Activated T-helper 17 cell treated with anti-CD3 and anti-CD28 coated beads, Interleukin-2, amount 50 U/mL, for 72 hours (primary cell): ENCODE measurements at regions not wholly inside any gene's neighbourhood (a gene's known extent, or its start where the extent isn't known, plus 50 kb on each side); places are given as distances from the start of the nearest gene placed in this dataset.
"Not testable (repeated sequence)": the region's sequence is repeated elsewhere in the genome, so short reads cannot be mapped to it uniquely, and the experiment has no call there.

Source experiments
- ATAC-seq: fragments of 150-1000 bp; cut with Tn5 transposase; replicated peaks from 2 replicates; pipeline ENCODE4 v1.10.0; 2021; ENCODE audit warnings: mild to moderate bottlenecking, moderate library complexity
- H3K27ac Mint-ChIP-seq: one replicate; pipeline ENCODE4 v1.8.0; 2022; ENCODE audit warnings: mixed read lengths
- H3K27me3 Mint-ChIP-seq: one replicate; pipeline ENCODE4 v1.8.0; 2022; ENCODE audit warnings: mixed read lengths
- H3K36me3 Mint-ChIP-seq: one replicate; pipeline ENCODE4 v1.8.0; 2022; ENCODE audit warnings: low read depth, mild to moderate bottlenecking, mixed read lengths
- H3K4me1 Mint-ChIP-seq: one replicate; pipeline ENCODE4 v1.8.0; 2022; ENCODE audit warnings: mixed read lengths
- H3K4me3 Mint-ChIP-seq: one replicate; pipeline ENCODE4 v1.8.0; 2022; ENCODE audit warnings: mild to moderate bottlenecking, mixed read lengths
- H3K9me3 Mint-ChIP-seq: one replicate; pipeline ENCODE4 v1.8.0; 2022; ENCODE audit warnings: mixed read lengths

- Mint-ChIP-seq H3K9me3 (no peaks in the 10 kb centered on the region), H3K27ac (no peak overlapping the region), H3K4me3 (no peak overlapping the region)
Observed at GRCh38 chr2:236644067-236644466, 74.4 kb downstream of the ACKR3 start.

DNA sequence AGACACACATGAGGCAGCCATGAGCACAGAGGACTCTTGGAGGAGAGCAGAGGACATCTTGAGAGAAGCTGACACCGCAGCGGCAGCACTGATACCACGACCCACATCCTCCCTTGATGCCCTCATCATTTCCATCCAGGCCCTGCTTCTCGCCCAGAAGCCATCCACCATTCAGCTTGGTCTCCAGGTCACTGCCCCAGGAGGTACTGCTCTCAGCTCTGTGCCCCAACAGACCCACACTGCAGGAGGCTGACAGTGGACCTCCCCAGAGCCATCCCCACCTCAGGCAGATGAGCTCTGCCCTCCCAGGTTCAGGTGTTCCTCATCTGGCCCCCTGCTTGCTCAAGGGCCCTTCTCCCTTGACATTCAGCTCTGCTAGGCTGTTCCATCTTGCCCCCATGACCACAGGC lies 74.9 kb downstream of the ACKR3 start:
- Mint-ChIP-seq H3K27ac (no peak overlapping the region), H3K4me1 (no peaks in the 10 kb centered on the region)
- no peak for ATAC-seq

More at GRCh38 chr2:236644067-236644466, 74.4 kb downstream of the ACKR3 start:
- Mint-ChIP-seq H3K27me3 (peaks cover 11% of the 10 kb centered on the region), H3K4me1 (no peaks in the 10 kb centered on the region), H3K36me3 (no peaks in the 10 kb centered on the region)
- no peak for ATAC-seq

DNA sequence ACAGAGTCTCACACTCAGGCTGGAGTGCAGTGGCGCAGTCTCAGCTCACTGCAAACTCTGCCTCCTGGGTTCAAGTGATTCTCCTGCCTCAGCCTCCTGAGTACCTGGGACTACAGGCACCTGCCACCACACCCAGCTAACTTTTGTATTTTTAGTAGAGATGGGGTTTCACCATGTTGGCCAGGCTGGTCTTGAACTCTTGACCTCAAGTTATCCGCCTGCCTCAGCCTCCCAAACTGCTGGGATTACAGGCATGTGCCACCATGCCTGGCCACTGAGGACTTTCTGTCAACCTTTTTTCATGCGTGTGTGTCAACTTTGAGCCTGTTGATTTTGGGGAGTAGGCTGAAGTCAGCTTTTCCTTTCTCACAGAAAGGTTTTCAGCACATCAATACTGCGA lies 75.5 kb downstream of the ACKR3 start:
- H3K9me3 Mint-ChIP-seq, ATAC-seq, H3K36me3 Mint-ChIP-seq, H3K4me3 Mint-ChIP-seq, H3K27ac Mint-ChIP-seq, H3K4me1 Mint-ChIP-seq: not testable (repeated sequence)
- H3K27me3 Mint-ChIP-seq: peaks cover 16% of the 10 kb centered on the region

More for the DNA sequence above, 74.9 kb downstream of the ACKR3 start:
- no peak overlapping the region for H3K4me3 Mint-ChIP-seq
- H3K27me3 Mint-ChIP-seq: peaks cover 11% of the 10 kb centered on the region
- no peaks in the 10 kb centered on the region for H3K9me3 Mint-ChIP-seq
- no peaks in the 10 kb centered on the region for H3K36me3 Mint-ChIP-seq

DNA sequence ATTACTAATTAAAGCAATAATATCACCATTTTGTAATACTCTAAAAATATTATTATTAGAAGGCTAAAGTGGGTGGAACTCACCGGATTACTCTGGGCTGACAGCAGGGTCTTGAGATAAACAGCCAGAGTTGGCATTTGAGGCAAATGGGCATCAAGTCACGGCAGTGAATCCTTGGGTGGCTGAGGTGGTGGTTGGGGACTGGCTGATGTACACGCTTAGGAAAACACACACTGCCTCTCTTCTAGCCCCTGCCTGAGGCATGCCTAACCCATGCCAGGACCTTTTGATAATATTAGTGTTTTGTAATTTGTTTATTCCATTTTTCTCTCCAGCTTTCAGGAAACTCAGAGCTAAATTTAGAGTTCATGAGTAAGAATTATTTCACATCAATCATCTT lies 76.8 kb downstream of the ACKR3 start:
- Mint-ChIP-seq H3K4me3 (no peak overlapping the region), H3K9me3 (no peaks in the 10 kb centered on the region), H3K4me1 (no peaks in the 10 kb centered on the region), H3K36me3 (no peaks in the 10 kb centered on the region), H3K27ac (no peak overlapping the region), H3K27me3 (peaks cover 16% of the 10 kb centered on the region)
- ATAC-seq: no peak

- no peak for ATAC-seq
- Mint-ChIP-seq H3K27ac (no peak overlapping the region), H3K27me3 (peaks cover 16% of the 10 kb centered on the region), H3K4me1 (no peaks in the 10 kb centered on the region), H3K4me3 (no peak overlapping the region), H3K9me3 (no peaks in the 10 kb centered on the region), H3K36me3 (no peaks in the 10 kb centered on the region)
Observed at GRCh38 chr2:236646871-236647270, 77.2 kb downstream of the ACKR3 start.

- ATAC-seq: no peak
- no peak overlapping the region for H3K4me3 Mint-ChIP-seq
- no peaks in the 10 kb centered on the region for H3K4me1 Mint-ChIP-seq
- H3K36me3 Mint-ChIP-seq: no peaks in the 10 kb centered on the region
- H3K27me3 Mint-ChIP-seq: peaks cover 22% of the 10 kb centered on the region
- H3K9me3 Mint-ChIP-seq: no peaks in the 10 kb centered on the region
- H3K27ac Mint-ChIP-seq: no peak overlapping the region
Observed at GRCh38 chr2:236647621-236648020, 78.0 kb downstream of the ACKR3 start.

- Mint-ChIP-seq H3K4me3 (no peak overlapping the region), H3K9me3 (no peaks in the 10 kb centered on the region), H3K27me3 (peaks cover 24% of the 10 kb centered on the region), H3K4me1 (peaks cover 4% of the 10 kb centered on the region), H3K27ac (no peak overlapping the region), H3K36me3 (no peaks in the 10 kb centered on the region)
- ATAC-seq: no peak
Observed at GRCh38 chr2:236653863-236654262, 84.2 kb downstream of the ACKR3 start.

DNA sequence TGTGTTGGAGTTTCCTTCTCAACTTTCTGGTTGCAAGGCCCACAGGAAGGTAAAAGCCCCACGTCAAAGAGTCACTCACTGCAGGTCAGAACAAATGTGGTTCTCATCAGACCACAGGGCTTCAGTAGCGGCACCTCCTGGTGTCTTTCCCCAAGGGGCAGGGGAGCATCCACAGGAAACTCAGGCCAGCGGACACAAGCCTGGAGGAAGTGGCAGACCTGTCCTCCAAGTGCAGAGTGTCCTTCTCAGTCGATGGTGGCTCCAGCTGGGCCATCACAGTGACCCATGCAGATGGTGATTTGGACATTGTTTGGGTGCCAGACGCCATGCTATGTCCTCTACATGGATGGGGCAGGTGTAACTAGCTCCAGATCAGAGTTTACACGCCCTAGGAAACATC lies 84.9 kb downstream of the ACKR3 start:
- Mint-ChIP-seq H3K27ac (no peak overlapping the region), H3K4me1 (peaks cover 4% of the 10 kb centered on the region), H3K9me3 (no peaks in the 10 kb centered on the region), H3K27me3 (peaks cover 30% of the 10 kb centered on the region), H3K36me3 (no peaks in the 10 kb centered on the region), H3K4me3 (no peak overlapping the region)
- ATAC-seq: no peak

DNA sequence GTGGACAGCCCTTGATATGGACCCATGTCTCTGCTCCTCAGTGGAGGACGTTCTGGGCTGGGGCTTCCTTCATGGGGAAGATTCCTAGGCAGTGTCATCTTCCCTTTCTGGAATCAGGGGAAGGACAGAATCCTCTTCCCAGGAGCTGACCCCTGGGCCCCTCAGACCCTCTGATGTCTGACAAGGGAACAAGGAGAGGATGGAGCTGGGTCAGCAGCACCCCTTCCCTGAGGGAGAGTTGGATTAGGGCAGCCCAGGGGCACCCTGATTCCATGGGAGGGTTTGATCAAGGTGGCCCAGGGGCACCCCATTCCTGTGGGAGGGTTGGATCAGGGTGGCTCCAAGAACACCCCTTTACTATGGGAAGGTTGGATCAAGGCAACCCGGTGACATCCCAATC lies 86.5 kb downstream of the ACKR3 start:
- no peak for ATAC-seq

GRCh38 chr2:236656721-236657120 lies 87.1 kb downstream of the ACKR3 start:
- H3K27ac Mint-ChIP-seq: no peak overlapping the region
- H3K9me3 Mint-ChIP-seq: no peaks in the 10 kb centered on the region
- no peak for ATAC-seq
- H3K27me3 Mint-ChIP-seq: peaks cover 34% of the 10 kb centered on the region
- peaks cover 4% of the 10 kb centered on the region for H3K4me1 Mint-ChIP-seq
- H3K36me3 Mint-ChIP-seq: no peaks in the 10 kb centered on the region
- no peak overlapping the region for H3K4me3 Mint-ChIP-seq

More for the DNA sequence above, 86.5 kb downstream of the ACKR3 start:
- H3K27ac Mint-ChIP-seq: no peak overlapping the region
- H3K9me3 Mint-ChIP-seq: no peaks in the 10 kb centered on the region
- no peaks in the 10 kb centered on the region for H3K36me3 Mint-ChIP-seq
- H3K27me3 Mint-ChIP-seq: peaks cover 34% of the 10 kb centered on the region
- H3K4me1 Mint-ChIP-seq: peaks cover 4% of the 10 kb centered on the region
- H3K4me3 Mint-ChIP-seq: no peak overlapping the region

GRCh38 chr2:236657215-236657614 lies 87.6 kb downstream of the ACKR3 start:
- Mint-ChIP-seq H3K4me1 (peaks cover 4% of the 10 kb centered on the region), H3K9me3 (no peaks in the 10 kb centered on the region), H3K36me3 (no peaks in the 10 kb centered on the region), H3K4me3 (no peak overlapping the region), H3K27ac (no peak overlapping the region), H3K27me3 (peaks cover 32% of the 10 kb centered on the region)
- ATAC-seq: no peak

DNA sequence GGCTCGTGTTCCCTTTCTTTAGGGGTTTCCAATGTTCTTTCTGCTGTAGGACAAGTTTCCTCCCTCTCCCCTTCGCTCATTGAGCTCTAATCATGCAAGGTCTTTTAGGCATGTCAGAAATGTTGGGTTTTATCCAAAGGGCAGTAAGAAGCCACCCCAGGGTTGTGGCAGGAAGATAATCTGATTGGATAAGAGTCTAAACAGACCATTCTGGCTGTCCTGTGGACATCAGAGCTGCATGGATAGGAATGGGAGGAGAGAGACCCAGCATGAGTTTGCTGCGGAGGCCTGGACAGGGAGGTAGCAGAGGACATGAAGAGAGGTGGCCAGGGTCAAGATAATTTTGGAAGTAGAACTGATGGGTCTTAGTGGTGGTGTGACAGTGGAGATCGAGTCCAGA lies 88.2 kb downstream of the ACKR3 start:
- H3K4me3 Mint-ChIP-seq: no peak overlapping the region
- no peak for ATAC-seq
- no peaks in the 10 kb centered on the region for H3K9me3 Mint-ChIP-seq
- no peak overlapping the region for H3K27ac Mint-ChIP-seq
- peaks cover 4% of the 10 kb centered on the region for H3K4me1 Mint-ChIP-seq
- no peaks in the 10 kb centered on the region for H3K36me3 Mint-ChIP-seq
- H3K27me3 Mint-ChIP-seq: peaks cover 34% of the 10 kb centered on the region

DNA sequence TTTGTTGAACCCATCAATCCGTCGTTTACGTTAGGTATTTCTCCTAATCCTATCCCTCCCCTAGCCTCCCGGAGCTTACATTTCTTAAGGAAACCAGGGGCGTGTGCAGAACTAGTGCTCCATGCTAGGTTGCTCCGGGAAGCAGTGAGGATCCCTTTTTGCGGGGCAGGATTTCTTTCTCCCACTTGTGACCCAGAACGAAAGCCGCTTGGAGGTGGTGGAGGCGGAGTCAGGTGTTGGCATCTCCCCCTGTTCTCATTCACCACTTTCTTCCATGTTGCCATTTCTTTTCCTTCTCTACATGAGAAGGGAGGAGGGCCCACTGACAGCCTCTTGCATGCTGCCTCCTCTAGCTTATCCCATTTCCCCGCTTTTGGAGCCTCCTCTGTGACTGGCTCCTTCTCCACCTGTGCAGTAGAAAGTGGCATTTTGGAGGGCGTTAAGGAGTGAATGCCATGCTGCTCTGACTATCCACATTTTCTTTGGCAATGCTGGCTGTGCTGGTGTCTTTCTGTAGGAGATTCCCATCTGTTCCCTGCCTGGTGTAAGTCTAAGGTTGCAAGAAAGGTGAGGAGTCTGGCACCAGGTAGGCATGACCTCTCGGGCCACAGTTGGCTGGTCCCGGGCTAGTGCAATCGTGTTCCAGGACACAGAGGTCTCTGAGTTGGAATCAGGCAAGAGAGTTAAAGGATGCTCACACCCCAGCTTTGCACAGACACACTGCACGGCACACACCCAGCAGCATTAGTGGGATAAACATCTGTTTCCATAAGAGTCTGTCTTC lies 89.5 kb downstream of the ACKR3 start:
- ATAC-seq: no peak
- Mint-ChIP-seq H3K27ac (no peak overlapping the region), H3K9me3 (no peaks in the 10 kb centered on the region), H3K36me3 (no peaks in the 10 kb centered on the region), H3K4me3 (no peak overlapping the region), H3K27me3 (peaks cover 43% of the 10 kb centered on the region), H3K4me1 (peaks cover 4% of the 10 kb centered on the region)

GRCh38 chr2:236659758-236660150 lies 90.1 kb downstream of the ACKR3 start:
- Mint-ChIP-seq H3K4me1 (peaks cover 4% of the 10 kb centered on the region), H3K27ac (no peak overlapping the region), H3K27me3 (peaks cover 44% of the 10 kb centered on the region), H3K9me3 (no peaks in the 10 kb centered on the region), H3K4me3 (no peak overlapping the region), H3K36me3 (no peaks in the 10 kb centered on the region)
- ATAC-seq: no peak

DNA sequence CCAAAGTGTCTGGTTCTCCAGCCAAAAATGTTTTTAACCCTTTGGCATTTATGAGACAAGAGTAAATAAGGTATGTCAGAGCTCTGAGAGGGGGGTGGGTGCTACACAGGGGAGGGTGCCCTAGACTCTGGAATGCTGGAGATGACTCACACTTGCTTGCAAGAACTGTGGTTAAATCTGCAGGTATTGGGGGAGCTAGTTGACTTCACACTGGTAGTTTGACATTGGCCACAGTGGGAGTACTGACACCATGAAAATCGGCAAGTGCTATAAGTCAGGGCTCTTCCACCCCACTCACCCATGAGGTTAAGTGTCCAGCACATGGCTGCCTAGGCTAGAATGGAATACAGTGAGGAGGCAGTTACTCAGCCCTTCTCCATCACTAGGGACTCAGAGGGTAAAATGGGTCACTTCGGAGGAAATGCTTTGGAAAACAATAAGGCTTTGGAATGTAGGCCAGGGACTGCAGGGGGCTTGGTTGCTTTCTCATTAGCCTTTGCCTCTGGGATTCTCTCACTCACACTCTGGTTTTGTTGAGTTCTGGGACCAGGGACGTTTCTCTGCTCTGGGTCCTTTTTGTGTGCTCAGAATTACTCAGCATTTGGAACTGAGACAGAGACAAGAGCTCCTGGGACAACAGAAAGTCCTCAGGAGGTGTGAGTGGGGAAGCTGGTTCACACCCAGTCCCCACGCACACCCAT lies 91.6 kb downstream of the ACKR3 start:
- Mint-ChIP-seq H3K4me3 (no peak overlapping the region), H3K27me3 (peaks cover 43% of the 10 kb centered on the region), H3K36me3 (no peaks in the 10 kb centered on the region), H3K9me3 (peaks cover under 1% of the 10 kb centered on the region), H3K4me1 (peaks cover 4% of the 10 kb centered on the region), H3K27ac (no peak overlapping the region)
- no peak for ATAC-seq
